GM13976 (cell line): ENCODE measurements at regions not wholly inside any gene's neighbourhood (a gene's known extent, or its start where the extent isn't known, plus 50 kb on each side); places are given as distances from the start of the nearest gene placed in this dataset.

Experiments used
- DNase-seq: peaks from one replicate; pipeline ENCODE4 v3.0.0; 2012; ENCODE audit warnings: low spot score
- in situ Hi-C: fragments of 300-500 bp; cut with MboI; formaldehyde crosslinking; loops from one replicate; pipeline ENCODE4 v1.12.0; 2022; ENCODE audit warnings: low sequenced_read_pairs, mixed read lengths, inconsistent platforms; ENCODE audit not compliant: unreplicated experiment
- TF ChIP-seq, protein P1 (sequence below): IDR thresholded peaks from 2 replicates; pipeline ENCODE4 v1.5.1; 2012; ENCODE audit warnings: borderline replicate concordance, mild to moderate bottlenecking; ENCODE audit not compliant: insufficient read depth; ENCODE audit errors: extremely low read depth, missing control alignments, control extremely low read depth

DNA sequence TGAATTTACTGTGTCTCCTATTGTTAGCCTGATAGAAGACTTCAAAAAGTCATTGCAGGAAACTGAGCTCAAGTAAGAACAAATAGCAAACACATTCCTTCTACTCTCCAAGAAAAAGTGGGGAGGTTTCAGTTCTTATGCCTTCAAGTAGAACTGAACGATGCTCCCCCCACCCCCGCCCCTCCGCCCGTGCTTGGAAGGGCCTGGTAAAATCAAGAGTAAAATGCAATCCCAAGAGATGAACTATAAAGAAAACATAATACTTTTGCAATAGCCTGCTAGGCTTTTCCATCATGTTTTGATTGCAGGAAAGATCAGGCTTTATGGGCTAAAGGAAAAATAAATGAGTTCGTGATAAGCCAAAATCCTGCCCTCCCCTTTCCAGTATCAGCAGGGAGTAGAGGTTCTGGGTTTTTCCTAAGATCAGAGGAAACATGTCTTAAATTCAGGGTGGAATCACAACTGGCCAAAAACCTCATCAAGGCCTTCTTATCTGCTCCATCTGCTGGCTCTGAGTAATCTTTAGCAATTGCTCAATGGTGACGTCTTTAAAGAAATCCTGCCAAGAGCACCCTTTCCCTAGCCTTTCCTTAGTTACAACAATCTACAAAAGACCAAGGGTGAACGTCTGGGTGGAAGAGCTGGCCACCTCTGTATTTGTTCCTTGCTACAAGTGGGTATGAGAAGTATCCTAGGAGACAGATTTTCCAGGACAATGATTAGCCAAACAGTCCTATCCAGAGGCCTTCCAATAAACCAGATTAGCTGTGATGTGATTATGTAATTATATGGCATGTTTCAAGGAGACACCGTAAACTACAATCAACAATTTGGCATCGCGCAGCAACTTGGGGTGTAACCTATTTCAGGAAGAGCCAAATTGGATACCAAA is 66.3 kb upstream of the FAM9C start:
- in situ Hi-C loops = no loop called here
- no peak for DNase-seq
- TF ChIP-seq, protein P1, sequence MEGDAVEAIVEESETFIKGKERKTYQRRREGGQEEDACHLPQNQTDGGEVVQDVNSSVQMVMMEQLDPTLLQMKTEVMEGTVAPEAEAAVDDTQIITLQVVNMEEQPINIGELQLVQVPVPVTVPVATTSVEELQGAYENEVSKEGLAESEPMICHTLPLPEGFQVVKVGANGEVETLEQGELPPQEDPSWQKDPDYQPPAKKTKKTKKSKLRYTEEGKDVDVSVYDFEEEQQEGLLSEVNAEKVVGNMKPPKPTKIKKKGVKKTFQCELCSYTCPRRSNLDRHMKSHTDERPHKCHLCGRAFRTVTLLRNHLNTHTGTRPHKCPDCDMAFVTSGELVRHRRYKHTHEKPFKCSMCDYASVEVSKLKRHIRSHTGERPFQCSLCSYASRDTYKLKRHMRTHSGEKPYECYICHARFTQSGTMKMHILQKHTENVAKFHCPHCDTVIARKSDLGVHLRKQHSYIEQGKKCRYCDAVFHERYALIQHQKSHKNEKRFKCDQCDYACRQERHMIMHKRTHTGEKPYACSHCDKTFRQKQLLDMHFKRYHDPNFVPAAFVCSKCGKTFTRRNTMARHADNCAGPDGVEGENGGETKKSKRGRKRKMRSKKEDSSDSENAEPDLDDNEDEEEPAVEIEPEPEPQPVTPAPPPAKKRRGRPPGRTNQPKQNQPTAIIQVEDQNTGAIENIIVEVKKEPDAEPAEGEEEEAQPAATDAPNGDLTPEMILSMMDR = no peak

DNA sequence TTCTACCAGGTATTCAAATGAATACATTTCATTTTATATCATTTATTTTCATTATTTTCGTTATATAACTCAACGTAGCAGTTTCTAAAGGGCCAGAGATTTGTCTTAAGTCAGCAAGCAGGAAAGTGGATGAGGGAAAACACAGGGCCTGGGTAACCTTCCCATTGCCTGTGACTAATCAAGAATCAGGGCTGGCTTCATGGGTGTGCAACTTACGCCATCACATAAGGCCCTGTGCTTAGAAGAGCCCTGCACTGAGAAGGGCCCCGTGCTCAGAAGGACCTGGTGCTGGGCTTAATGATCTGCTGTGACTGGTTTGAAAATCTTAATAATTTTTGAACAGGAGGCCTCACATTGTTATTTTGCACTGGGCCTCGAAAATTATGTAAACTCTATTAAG is 65.4 kb upstream of the FAM9C start:
- TF ChIP-seq, protein P1 = no peak
- DNase-seq = no peak
- in situ Hi-C loops = no loop called here

GRCh38 chrX:13103914-13104274 is 59.5 kb upstream of the FAM9C start:
- DNase-seq = no peak
- TF ChIP-seq, protein P1 = no peak
- in situ Hi-C loops = no loop called here

GRCh38 chrX:13103188-13103913 is 58.9 kb upstream of the FAM9C start:
- in situ Hi-C loops = no loop called here
- no peak for DNase-seq
- TF ChIP-seq, protein P1 = no peak

DNA sequence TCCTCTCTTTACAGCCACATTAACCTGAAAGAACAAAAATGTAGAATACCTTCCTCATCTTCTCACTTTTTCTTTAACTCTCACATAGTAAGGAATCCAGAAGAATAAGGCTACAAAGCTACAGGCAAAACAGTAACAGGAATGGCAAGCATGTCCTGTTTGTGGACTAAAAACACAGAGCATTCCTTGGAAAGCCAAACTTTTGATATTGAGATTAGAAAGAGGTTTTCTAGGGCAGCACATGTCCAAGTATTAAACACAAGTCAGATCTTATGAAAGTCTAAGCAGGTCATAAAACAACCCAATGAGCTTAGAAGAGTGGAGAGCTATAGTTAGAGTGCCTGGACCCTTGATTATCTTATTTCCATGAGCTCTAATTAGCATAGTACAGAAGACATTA is 58.2 kb upstream of the FAM9C start:
- TF ChIP-seq, protein P1 = no peak
- DNase-seq = no peak
- in situ Hi-C loops = no loop called here

- TF ChIP-seq, protein P1 = no peak
- DNase-seq = no peak
- in situ Hi-C loops = no loop called here
Observed at GRCh38 chrX:13101441-13102139, 57.2 kb upstream of the FAM9C start.
